B cell (primary cell): ENCODE measurements at regions not wholly inside any gene's neighbourhood (a gene's known extent, or its start where the extent isn't known, plus 50 kb on each side); places are given as distances from the start of the nearest gene placed in this dataset.

ENCODE experiments used
- ATAC-seq: fragments of 200-7000 bp; cut with Tn5 transposase; one replicate; pipeline ENCODE4 v1.10.0; 2021; ENCODE audit warnings: low read depth, mild to moderate bottlenecking, moderate number of reproducible peaks, moderate library complexity
- CTCF ChIA-PET: fragments of 350-600 bp; sonication (Branson Sonifier 250); formaldehyde crosslinking; loops from one replicate; lab custom pipeline; 2021; ENCODE audit warnings: antibody characterized with exemption, inconsistent platforms; lab: Charles Lee
- POLR2A ChIA-PET: fragments of 350-600 bp; sonication (Branson Sonifier 250); formaldehyde crosslinking; loops from one replicate; lab custom pipeline; 2021; ENCODE audit warnings: antibody characterized with exemption; lab: Charles Lee
- DNase-seq: peaks from one replicate; pipeline ENCODE4 v3.0.0; 2013
- H2AFZ ChIP-seq: 2 replicates; pipeline ENCODE4 v1.6.1; 2012; ENCODE audit warnings: mild to moderate bottlenecking, low read depth, low read length; ENCODE audit not compliant: insufficient read depth, poor library complexity, severe bottlenecking
- H3K27ac ChIP-seq, 2 donors: 1 replicate in 1 of 2; 2 replicates in 1 of 2; pipeline ENCODE4 v1.5.1; 2012 to 2013; ENCODE audit warnings: low read length in 2 of 2, mild to moderate bottlenecking in 2 of 2, moderate library complexity in 1 of 2
- H3K27me3 ChIP-seq, 4 experiments: fragments of 200-600 bp in 1 of 4; sonication (generic) in 1 of 4; replicated peaks in 1 of 4; 1 replicate in 2 of 4; 2 replicates in 2 of 4; pipeline versions ENCODE4 v1.6.1 to v1.7.0; 2013 to 2016; ENCODE audit warnings: low read length in 3 of 4, mild to moderate bottlenecking in 2 of 4, mixed read lengths in 1 of 4, moderate library complexity in 1 of 4; ENCODE audit not compliant: insufficient read depth in 4 of 4, control insufficient read depth in 3 of 4; ENCODE audit errors: control extremely low read depth in 1 of 4
- H3K36me3 ChIP-seq, 2 experiments: replicated peaks in 1 of 2; 1 replicate in 1 of 2; 2 replicates in 1 of 2; pipeline versions ENCODE4 v1.6.1 to v1.7.1; 2013; ENCODE audit warnings: low read length in 1 of 2; ENCODE audit not compliant: insufficient read depth in 2 of 2, control insufficient read depth in 1 of 2; ENCODE audit errors: control extremely low read depth in 1 of 2, extremely low read depth in 1 of 2
- H3K4me1 ChIP-seq, 2 donors: fragments of 200-600 bp in 1 of 2; sonication (generic) in 1 of 2; 1 replicate in 1 of 2; 2 replicates in 1 of 2; pipeline versions ENCODE4 v1.5.1 to v1.6.1; 2013 to 2017; ENCODE audit warnings: low read length in 2 of 2; ENCODE audit not compliant: control insufficient read depth in 2 of 2, insufficient read depth in 2 of 2
- H3K4me2 ChIP-seq: replicated peaks from 2 replicates; pipeline ENCODE3; 2012; ENCODE audit warnings: mild to moderate bottlenecking, low read depth, low read length; ENCODE audit not compliant: poor library complexity, severe bottlenecking
- H3K4me3 ChIP-seq, 5 experiments: fragments of 200-600 bp in 1 of 5; sonication (generic) in 1 of 5; 1 replicate in 3 of 5; 2 replicates in 2 of 5; pipeline versions ENCODE4 v1.5.1 to v1.7.0; 2011 to 2016; ENCODE audit warnings: low read length in 4 of 5, mild to moderate bottlenecking in 4 of 5, low read depth in 2 of 5, control low read depth in 1 of 5, moderate library complexity in 1 of 5; ENCODE audit not compliant: insufficient read depth in 1 of 5; ENCODE audit errors: control extremely low read depth in 1 of 5, extremely low read depth in 1 of 5
- H3K79me2 ChIP-seq: fragments of 200-600 bp; sonication (generic); one replicate; pipeline ENCODE4 v1.6.0; 2016; ENCODE audit warnings: low read length; ENCODE audit not compliant: control insufficient read depth, insufficient read depth
- H3K9ac ChIP-seq: fragments of 200-600 bp; sonication (generic); 2 replicates; pipeline ENCODE4 v1.6.1; 2017; ENCODE audit warnings: mild to moderate bottlenecking, low read length, moderate library complexity
- H3K9me3 ChIP-seq, 3 donors: one replicate each; pipeline versions ENCODE4 v1.6.1 to v1.7.1; 2013; ENCODE audit warnings: low read length in 2 of 3; ENCODE audit not compliant: control insufficient read depth in 2 of 3, insufficient read depth in 1 of 3; ENCODE audit errors: control extremely low read depth in 1 of 3
- H4K20me1 ChIP-seq: 2 replicates; pipeline ENCODE4 v1.6.0; 2012; ENCODE audit warnings: mild to moderate bottlenecking, low read length; ENCODE audit not compliant: insufficient read depth, control insufficient read depth, poor library complexity, severe bottlenecking
- H3K27ac Mint-ChIP-seq: one replicate; pipeline ENCODE4 v1.8.0; 2021; ENCODE audit warnings: mixed read lengths
- H3K27me3 Mint-ChIP-seq: one replicate; pipeline ENCODE4 v1.8.0; 2021; ENCODE audit warnings: mixed read lengths
- H3K4me1 Mint-ChIP-seq: one replicate; pipeline ENCODE4 v1.8.0; 2021; ENCODE audit warnings: mixed read lengths
- H3K4me3 Mint-ChIP-seq: one replicate; pipeline ENCODE4 v1.8.0; 2021; ENCODE audit warnings: mixed read lengths
- H3K9me3 Mint-ChIP-seq: one replicate; pipeline ENCODE4 v1.8.0; 2022; ENCODE audit warnings: mixed read lengths; ENCODE audit not compliant: insufficient read depth
- CTCF ChIP-seq: fragments of 200-600 bp; IDR thresholded peaks from one replicate; pipeline ENCODE4 v1.8.0; 2022; ENCODE audit warnings: antibody characterized with exemption, mild to moderate bottlenecking
- EZH2 ChIP-seq: IDR thresholded peaks from 2 replicates; pipeline ENCODE4 v1.6.1; 2012; ENCODE audit warnings: borderline replicate concordance, low read depth, mild to moderate bottlenecking, moderate library complexity, low read length; ENCODE audit not compliant: insufficient read depth, poor library complexity, severe bottlenecking
- WGBS: methylation state at CpG from one replicate; pipeline ENCODE4 v1.1.5; 2013; ENCODE audit warnings: missing lambda C conversion rate; ENCODE audit not compliant: insufficient coverage; 5-methylcytosine and 5-hydroxymethylcytosine counted together
- intact Hi-C: fragments of 100-400 bp; cut with micrococcal nuclease; formaldehyde crosslinking; loops from one replicate; pipeline ENCODE4 v1.10.0; 2022

GRCh38 chr6:141301779-141302178 lies 830.9 kb upstream of the GJE1 start:
- no peaks in the 10 kb centered on the region for H3K4me1 Mint-ChIP-seq
- Histone ChIP-seq H4K20me1 (no peaks in the 10 kb centered on the region), H3K36me3 (no peaks in the 10 kb centered on the region), H3K4me2 (no peak overlapping the region), H2AFZ (no peak overlapping the region), H3K27ac (no peak overlapping the region), H3K9me3 (no peaks in the 10 kb centered on the region), H3K79me2 (no peaks in the 10 kb centered on the region), H3K27me3 (no peaks in the 10 kb centered on the region), H3K4me3 (no peak overlapping the region), H3K9ac (no peak overlapping the region), H3K4me1 (no peaks in the 10 kb centered on the region)
- H3K4me3 Mint-ChIP-seq: no peak overlapping the region
- intact Hi-C loops: no loop called here
- no peak for TF ChIP-seq EZH2
- TF ChIP-seq CTCF: no peak
- ChIA-PET POLR2A (no interaction called here), CTCF (no interaction called here)
- no CpG with 5 or more reads among the region's 1 CpG for WGBS
- H3K27ac Mint-ChIP-seq: no peak overlapping the region
- no peak for DNase-seq
- H3K27me3 Mint-ChIP-seq: no peaks in the 10 kb centered on the region
- no peaks in the 10 kb centered on the region for H3K9me3 Mint-ChIP-seq
- ATAC-seq: no peak

- H3K4me1 Mint-ChIP-seq: no peaks in the 10 kb centered on the region
- H3K4me3 Mint-ChIP-seq: no peak overlapping the region
- Histone ChIP-seq H3K27me3 (no peaks in the 10 kb centered on the region), H3K27ac (no peak overlapping the region), H3K4me1 (no peaks in the 10 kb centered on the region), H4K20me1 (no peaks in the 10 kb centered on the region), H3K79me2 (no peaks in the 10 kb centered on the region), H3K4me3 (no peak overlapping the region), H2AFZ (no peak overlapping the region), H3K9me3 (peaks cover 0 to 12% (median 3%) of the 10 kb centered on the region in 3 donors), H3K4me2 (no peak overlapping the region), H3K9ac (no peak overlapping the region), H3K36me3 (no peaks in the 10 kb centered on the region)
- ChIA-PET POLR2A (no interaction called here), CTCF (no interaction called here)
- WGBS: 92% methylated on average over 1 of the region's 3 CpGs
- H3K27ac Mint-ChIP-seq: no peak overlapping the region
- H3K9me3 Mint-ChIP-seq: no peaks in the 10 kb centered on the region
- no peak for TF ChIP-seq CTCF
- no peak for TF ChIP-seq EZH2
- H3K27me3 Mint-ChIP-seq: no peaks in the 10 kb centered on the region
- ATAC-seq: no peak
- no peak for DNase-seq
- intact Hi-C loops: no loop called here
Observed at GRCh38 chr6:141290941-141291721, 841.6 kb upstream of the GJE1 start.
